Esophagus squamous epithelium (tissue), 5 donors: ENCODE measurements at regions not wholly inside any gene's neighbourhood (a gene's known extent, or its start where the extent isn't known, plus 50 kb on each side); places are given as distances from the start of the nearest gene placed in this dataset.
"Not testable (repeated sequence)": the region's sequence is repeated elsewhere in the genome, so short reads cannot be mapped to it uniquely, and the experiment has no call there.

Source experiments
- DNase-seq: peaks from one replicate; lab custom pipeline; 2025; lab: John Stamatoyannopoulos, UW
- H3K27ac ChIP-seq, 4 donors: fragments of 200-600 bp; sonication (generic); one replicate each; pipeline ENCODE4 v1.5.1; 2016 to 2019; ENCODE audit warnings: mild to moderate bottlenecking in 1 of 4
- H3K27me3 ChIP-seq, 4 donors: fragments of 200-600 bp; sonication (generic); 1 replicate in 3 of 4; 2 replicates in 1 of 4; pipeline versions ENCODE4 v1.5.1 to v1.6.0; 2017 to 2021; ENCODE audit warnings: antibody characterized with exemption in 1 of 4
- H3K36me3 ChIP-seq, 3 donors: fragments of 200-600 bp; sonication (generic); one replicate each; pipeline ENCODE4 v1.5.1; 2016 to 2019
- H3K4me1 ChIP-seq, 3 donors: fragments of 200-600 bp; sonication (generic); one replicate each; pipeline ENCODE4 v1.5.1; 2017 to 2019
- H3K4me3 ChIP-seq, 4 donors: fragments of 200-600 bp; sonication (generic); 1 replicate in 3 of 4; 2 replicates in 1 of 4; pipeline ENCODE4 v1.5.1; 2016 to 2019; ENCODE audit warnings: mild to moderate bottlenecking in 2 of 4, moderate library complexity in 1 of 4
- H3K9me3 ChIP-seq, 3 donors: fragments of 200-600 bp; sonication (generic); one replicate each; pipeline ENCODE4 v1.5.1; 2016 to 2019
- POLR2A ChIP-seq, 4 donors: fragments of 450-650 bp; IDR thresholded peaks; one replicate each; pipeline ENCODE4 v1.6.1; 2017; ENCODE audit warnings: antibody characterized with exemption in 4 of 4, mild to moderate bottlenecking in 4 of 4, moderate library complexity in 3 of 4
- WGBS, 2 donors: methylation state at CpG; one replicate each; pipeline ENCODE4 v1.1.5; 2018; 5-methylcytosine and 5-hydroxymethylcytosine counted together
- intact Hi-C: fragments of 100-400 bp; cut with DNase I; formaldehyde crosslinking; loops from one replicate; pipeline ENCODE4 v1.15.0; 2022
- TF ChIP-seq, protein P1 (sequence below), 6 experiments: fragments of 450-650 bp in 4 of 6; fragments of 200-600 bp in 2 of 6; sonication (generic) in 2 of 6; IDR thresholded peaks; one replicate each; pipeline ENCODE4 v1.5.1; 2016 to 2019; ENCODE audit warnings: antibody characterized with exemption in 6 of 6, mild to moderate bottlenecking in 4 of 6, moderate library complexity in 4 of 6
- donor health status: DM: yes; HTN: yes; CAD: no.

DNA sequence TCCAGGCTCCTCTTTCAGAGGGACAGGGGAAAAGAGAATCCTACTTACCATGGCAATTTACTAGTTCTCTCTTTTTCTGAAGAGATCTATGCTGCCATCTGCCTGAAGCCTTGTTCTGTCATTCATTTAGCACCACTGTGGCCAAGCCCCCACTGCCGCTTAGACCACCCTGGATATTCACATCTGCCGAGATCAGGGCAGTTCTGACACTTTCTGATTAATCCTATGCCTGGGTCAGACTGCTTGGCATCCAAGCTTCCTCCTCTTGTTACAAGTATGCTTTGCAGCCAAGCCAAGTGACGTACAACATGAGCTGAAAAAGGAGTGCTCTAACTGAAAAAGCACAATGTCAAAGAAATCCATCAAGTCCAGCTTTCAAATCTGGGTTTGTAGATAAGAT, 332.6 kb downstream of the SUCLG1 start:
- no peak overlapping the region for H3K4me3 ChIP-seq
- intact Hi-C loops: no loop called here
- H3K4me1 ChIP-seq: no peaks in the 10 kb centered on the region
- H3K9me3 ChIP-seq: no peaks in the 10 kb centered on the region
- no peaks in the 10 kb centered on the region for H3K27me3 ChIP-seq
- no peak for DNase-seq
- H3K36me3 ChIP-seq: no peaks in the 10 kb centered on the region
- whole genome bisulfite sequencing, 2 donors: 34 to 56% methylated on average over 3 of the region's 3 CpGs
- TF ChIP-seq, protein P1, sequence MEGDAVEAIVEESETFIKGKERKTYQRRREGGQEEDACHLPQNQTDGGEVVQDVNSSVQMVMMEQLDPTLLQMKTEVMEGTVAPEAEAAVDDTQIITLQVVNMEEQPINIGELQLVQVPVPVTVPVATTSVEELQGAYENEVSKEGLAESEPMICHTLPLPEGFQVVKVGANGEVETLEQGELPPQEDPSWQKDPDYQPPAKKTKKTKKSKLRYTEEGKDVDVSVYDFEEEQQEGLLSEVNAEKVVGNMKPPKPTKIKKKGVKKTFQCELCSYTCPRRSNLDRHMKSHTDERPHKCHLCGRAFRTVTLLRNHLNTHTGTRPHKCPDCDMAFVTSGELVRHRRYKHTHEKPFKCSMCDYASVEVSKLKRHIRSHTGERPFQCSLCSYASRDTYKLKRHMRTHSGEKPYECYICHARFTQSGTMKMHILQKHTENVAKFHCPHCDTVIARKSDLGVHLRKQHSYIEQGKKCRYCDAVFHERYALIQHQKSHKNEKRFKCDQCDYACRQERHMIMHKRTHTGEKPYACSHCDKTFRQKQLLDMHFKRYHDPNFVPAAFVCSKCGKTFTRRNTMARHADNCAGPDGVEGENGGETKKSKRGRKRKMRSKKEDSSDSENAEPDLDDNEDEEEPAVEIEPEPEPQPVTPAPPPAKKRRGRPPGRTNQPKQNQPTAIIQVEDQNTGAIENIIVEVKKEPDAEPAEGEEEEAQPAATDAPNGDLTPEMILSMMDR (IDR thresholded peaks at IDR 0.05): no peak
- TF ChIP-seq POLR2A (IDR thresholded peaks at IDR 0.05): no peak
- H3K27ac ChIP-seq: no peak overlapping the region

DNA sequence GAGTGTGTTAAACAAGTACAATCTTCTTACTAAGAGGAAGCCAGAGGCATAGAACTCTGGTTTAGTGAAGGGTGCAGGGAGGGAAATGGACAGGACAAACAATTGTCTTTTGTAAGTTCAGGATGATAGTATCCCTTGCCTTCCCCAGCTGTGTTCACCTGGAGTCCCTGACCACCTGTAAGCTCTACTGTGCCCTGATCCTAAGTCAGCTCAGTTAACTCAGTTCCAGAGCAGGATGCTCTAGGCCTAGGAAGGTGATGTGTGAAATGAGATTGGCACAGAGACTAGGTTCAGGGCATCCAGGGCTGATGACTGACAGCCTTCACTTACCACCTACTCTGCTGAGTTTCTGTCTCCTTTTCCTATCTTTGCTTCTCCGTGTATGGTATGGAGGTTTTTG, 333.0 kb downstream of the SUCLG1 start:
- Histone ChIP-seq H3K36me3 (no peaks in the 10 kb centered on the region), H3K4me1 (no peaks in the 10 kb centered on the region), H3K4me3 (no peak overlapping the region), H3K9me3 (no peaks in the 10 kb centered on the region), H3K27ac (no peak overlapping the region), H3K27me3 (no peaks in the 10 kb centered on the region)
- intact Hi-C loops: no loop called here
- TF ChIP-seq, protein P1 (IDR thresholded peaks at IDR 0.05): no peak
- no peak for TF ChIP-seq POLR2A (IDR thresholded peaks at IDR 0.05)
- DNase-seq: no peak
- 67 to 80% methylated on average over 1 of the region's 1 CpG for WGBS, 2 donors

DNA sequence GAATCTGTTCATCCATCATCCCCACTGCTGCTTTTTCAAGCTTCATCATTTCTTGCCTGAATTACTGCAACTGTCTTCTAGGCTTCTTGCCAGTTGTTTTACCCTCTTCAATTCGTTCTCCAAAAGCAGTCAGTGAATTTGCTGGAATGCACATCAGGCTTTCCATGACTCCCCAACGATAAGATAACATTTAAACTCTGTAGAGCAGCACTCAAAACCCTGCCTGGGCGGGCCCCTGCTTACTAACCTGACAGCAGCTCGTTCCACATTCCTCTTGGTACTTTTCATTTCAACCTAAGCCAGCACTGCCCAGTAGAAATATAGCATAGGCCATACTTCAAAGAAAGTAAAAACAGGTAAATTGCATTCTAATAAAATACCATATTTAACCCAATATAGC, 342.9 kb downstream of the SUCLG1 start:
- H3K27me3 ChIP-seq: no peaks in the 10 kb centered on the region
- H3K9me3 ChIP-seq: no peaks in the 10 kb centered on the region
- intact Hi-C loops: no loop called here
- H3K4me1 ChIP-seq: no peaks in the 10 kb centered on the region
- DNase-seq: no peak
- TF ChIP-seq, protein P1 (IDR thresholded peaks at IDR 0.05): no peak
- H3K36me3 ChIP-seq: no peaks in the 10 kb centered on the region
- no peak overlapping the region for H3K4me3 ChIP-seq
- 37 to 46% methylated on average over 4 of the region's 4 CpGs for WGBS, 2 donors
- no peak overlapping the region for H3K27ac ChIP-seq

DNA sequence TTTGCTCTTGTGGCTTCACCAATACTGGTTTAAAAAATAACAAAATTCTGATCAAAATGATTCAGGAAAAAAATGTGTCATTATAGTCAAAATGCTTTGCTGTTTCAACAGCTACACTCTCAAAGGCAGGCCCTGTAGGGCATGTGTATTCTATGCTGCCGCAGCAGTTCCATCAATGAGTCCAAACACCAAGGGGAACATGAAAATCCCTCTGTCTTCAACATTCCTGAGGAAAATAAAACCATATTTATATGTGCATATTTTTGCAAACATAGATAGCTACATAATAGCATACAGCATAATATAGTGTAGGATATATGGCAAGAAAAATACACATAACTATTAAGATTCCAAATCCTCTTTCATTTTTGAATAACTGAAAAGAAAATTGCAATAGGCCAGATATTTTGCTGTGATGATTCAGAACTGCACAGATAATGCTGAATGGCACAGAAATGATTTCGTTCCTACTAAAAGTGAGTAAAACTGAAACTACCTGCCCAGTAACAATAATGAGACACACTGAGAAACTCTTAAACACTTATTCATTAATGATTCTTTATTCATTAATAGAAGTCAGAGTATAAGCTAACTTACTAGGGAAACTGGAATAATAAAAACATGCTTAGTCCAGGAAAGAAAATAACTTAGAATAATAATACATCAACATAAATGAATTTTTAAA, 343.8 kb downstream of the SUCLG1 start:
- Histone ChIP-seq H3K27me3 (no peaks in the 10 kb centered on the region), H3K4me3 (no peak overlapping the region), H3K4me1 (no peaks in the 10 kb centered on the region), H3K27ac (no peak overlapping the region), H3K9me3 (no peaks in the 10 kb centered on the region), H3K36me3 (no peaks in the 10 kb centered on the region)
- WGBS, 2 donors: 48 to 79% methylated on average over 2 of the region's 2 CpGs
- DNase-seq: no peak
- intact Hi-C loops: no loop called here
- TF ChIP-seq, protein P1 (IDR thresholded peaks at IDR 0.05): no peak
- TF ChIP-seq POLR2A (IDR thresholded peaks at IDR 0.05): no peak

DNA sequence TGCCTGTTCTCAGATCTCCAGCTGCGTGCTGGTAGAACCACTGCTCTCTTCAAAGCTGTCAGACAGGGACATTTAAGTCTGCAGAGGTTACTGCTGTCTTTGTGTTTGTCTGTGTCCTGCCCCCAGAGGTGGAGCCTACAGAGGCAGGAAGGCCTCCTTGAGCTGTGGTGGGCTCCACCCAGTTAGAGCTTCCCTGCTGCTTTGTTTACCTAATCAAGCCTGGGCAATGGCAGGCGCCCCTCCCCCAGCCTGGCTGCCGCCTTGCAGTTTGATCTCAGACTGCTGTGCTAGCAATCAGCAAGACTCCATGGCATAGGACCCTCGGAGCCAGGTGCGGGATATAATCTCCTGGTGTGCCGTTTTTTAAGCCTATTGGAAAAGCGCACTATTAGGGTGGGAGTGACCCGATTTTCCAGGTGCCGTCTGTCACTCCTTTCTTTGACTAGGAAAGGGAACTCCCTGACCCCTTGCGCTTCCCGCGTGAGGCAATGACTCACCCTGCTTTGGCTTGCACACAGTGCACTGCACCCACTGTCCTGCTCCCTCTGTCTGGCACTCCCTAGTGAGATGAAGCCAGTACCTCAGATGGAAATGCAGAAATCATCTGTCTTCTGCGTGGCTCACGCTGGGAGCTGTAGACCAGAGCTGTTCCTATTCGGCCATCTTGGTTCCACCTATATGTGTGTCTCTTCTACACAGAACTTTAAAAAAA, 355.1 kb downstream of the SUCLG1 start:
- 79 to 98% methylated on average over 9 to 15 of the region's 15 CpGs for WGBS, 2 donors
- H3K9me3 ChIP-seq, H3K27ac ChIP-seq, H3K4me3 ChIP-seq, H3K36me3 ChIP-seq, intact Hi-C loops, DNase-seq, H3K4me1 ChIP-seq, H3K27me3 ChIP-seq: not testable (repeated sequence)
